ENCODE measurements at regions not wholly inside any gene's neighbourhood (a gene's known extent, or its start where the extent isn't known, plus 50 kb on each side); places are given as distances from the start of the nearest gene placed in this dataset.

DNA sequence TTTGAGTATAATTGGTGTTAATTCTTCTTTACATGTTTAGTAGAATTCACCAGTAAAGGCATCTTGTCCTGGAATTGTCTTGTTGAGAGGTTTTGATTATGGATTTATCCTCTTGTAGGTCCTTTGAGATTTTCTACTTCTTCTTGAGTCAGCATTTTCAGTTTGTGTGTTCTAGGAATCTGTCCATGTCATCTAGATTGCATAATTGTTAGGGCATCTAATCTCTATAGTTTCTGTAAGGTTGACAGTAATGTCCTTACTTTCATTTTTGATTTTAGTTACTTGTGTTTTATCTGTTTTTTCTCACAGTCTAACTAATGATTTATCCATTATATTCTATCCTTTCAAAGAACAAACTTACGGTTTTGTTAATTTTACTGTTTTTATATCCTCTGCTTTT lies 492.0 kb downstream of the FGF9 start:
- Histone ChIP-seq H3K4me3 (replicated peaks in 1 of 4; ENCODE audit: control extremely low read depth in 1 of 4, insufficient read depth in 1 of 4, low read depth in 3 of 4, low read length in 4 of 4) (no peak overlapping the region), H3K27ac (ENCODE audit: insufficient read depth, low read length) (no peak overlapping the region), H3K4me2 (ENCODE audit: extremely low read depth, insufficient read depth, low read length) (no peak overlapping the region), H3K36me3 (ENCODE audit: control insufficient read depth, insufficient read depth, low read length) (no peaks in the 10 kb centered on the region), H3K79me2 (ENCODE audit: control insufficient read depth, insufficient read depth, low read length) (no peaks in the 10 kb centered on the region), H3K4me1 (ENCODE audit: control insufficient read depth, extremely low read depth, insufficient read depth, low read length) (no peaks in the 10 kb centered on the region), H3K27me3 (ENCODE audit: control insufficient read depth, insufficient read depth, low read length) (no peaks in the 10 kb centered on the region), H3K9me3 (ENCODE audit: control insufficient read depth, insufficient read depth, low read depth, low read length) (no peaks in the 10 kb centered on the region), H4K20me1 (ENCODE audit: control insufficient read depth, extremely low read depth, insufficient read depth, low read length) (no peaks in the 10 kb centered on the region), H2AFZ (ENCODE audit: low read length) (no peak overlapping the region), H3K9ac (ENCODE audit: insufficient read depth, low read length) (no peak overlapping the region)
- peak in 1 of 2 donors; percentile 17 for DNase-seq (ENCODE audit: low read depth in 2 of 2)
- TF ChIP-seq, protein P1, sequence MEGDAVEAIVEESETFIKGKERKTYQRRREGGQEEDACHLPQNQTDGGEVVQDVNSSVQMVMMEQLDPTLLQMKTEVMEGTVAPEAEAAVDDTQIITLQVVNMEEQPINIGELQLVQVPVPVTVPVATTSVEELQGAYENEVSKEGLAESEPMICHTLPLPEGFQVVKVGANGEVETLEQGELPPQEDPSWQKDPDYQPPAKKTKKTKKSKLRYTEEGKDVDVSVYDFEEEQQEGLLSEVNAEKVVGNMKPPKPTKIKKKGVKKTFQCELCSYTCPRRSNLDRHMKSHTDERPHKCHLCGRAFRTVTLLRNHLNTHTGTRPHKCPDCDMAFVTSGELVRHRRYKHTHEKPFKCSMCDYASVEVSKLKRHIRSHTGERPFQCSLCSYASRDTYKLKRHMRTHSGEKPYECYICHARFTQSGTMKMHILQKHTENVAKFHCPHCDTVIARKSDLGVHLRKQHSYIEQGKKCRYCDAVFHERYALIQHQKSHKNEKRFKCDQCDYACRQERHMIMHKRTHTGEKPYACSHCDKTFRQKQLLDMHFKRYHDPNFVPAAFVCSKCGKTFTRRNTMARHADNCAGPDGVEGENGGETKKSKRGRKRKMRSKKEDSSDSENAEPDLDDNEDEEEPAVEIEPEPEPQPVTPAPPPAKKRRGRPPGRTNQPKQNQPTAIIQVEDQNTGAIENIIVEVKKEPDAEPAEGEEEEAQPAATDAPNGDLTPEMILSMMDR (conservative IDR thresholded peaks at IDR 0.05 in 1 of 2, IDR thresholded peaks at IDR 0.05 in 1 of 2; ENCODE audit: low read depth in 1 of 2, low read length in 2 of 2), result no peak
- TF ChIP-seq EZH2 (IDR thresholded peaks at IDR 0.05; ENCODE audit: low read length, missing control alignments), result no peak

DNA sequence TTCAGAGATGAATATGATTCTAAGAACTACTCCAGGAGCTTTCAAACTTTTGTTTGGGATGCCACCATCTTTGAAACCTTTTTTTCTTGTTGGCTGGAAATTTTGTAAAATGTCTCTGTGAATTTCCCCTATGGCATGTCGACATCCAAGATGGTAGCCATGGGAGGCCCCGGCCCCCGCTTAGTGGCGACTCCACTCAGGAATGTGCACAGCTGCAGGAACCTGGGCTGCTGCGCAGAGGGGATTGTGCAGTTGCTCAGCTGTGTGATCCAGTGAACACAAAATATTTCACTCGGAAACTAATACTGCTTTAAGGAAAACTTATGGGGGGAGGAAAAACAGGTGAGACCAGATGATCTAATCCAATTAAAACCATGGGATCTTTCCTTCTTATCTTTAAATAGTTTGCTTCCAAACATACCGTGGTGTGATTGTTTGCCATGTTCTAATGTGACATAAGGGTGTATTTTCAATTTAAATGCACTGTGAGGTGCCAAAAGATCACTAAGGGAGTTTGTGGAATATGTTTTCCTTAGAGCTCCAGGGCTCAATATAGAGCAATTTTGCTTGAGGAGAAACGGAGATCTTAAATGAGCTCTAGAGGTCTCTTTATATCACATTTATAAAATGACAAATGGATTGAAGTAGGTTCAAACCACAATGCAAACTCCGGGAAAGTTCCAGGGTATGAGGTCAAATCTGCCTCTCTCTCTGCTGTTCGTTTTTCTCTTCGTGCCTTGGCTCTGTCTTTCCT lies 497.7 kb downstream of the FGF9 start:
- Histone ChIP-seq H2AFZ (ENCODE audit: low read length) (no peak overlapping the region), H3K36me3 (ENCODE audit: control insufficient read depth, insufficient read depth, low read length) (no peaks in the 10 kb centered on the region), H3K27me3 (ENCODE audit: control insufficient read depth, insufficient read depth, low read length) (no peaks in the 10 kb centered on the region), H3K4me3 (replicated peaks in 1 of 4; ENCODE audit: control extremely low read depth in 1 of 4, insufficient read depth in 1 of 4, low read depth in 3 of 4, low read length in 4 of 4) (no peak overlapping the region), H4K20me1 (ENCODE audit: control insufficient read depth, extremely low read depth, insufficient read depth, low read length) (no peaks in the 10 kb centered on the region), H3K4me2 (ENCODE audit: extremely low read depth, insufficient read depth, low read length) (no peak overlapping the region), H3K9ac (ENCODE audit: insufficient read depth, low read length) (no peak overlapping the region), H3K79me2 (ENCODE audit: control insufficient read depth, insufficient read depth, low read length) (no peaks in the 10 kb centered on the region), H3K9me3 (ENCODE audit: control insufficient read depth, insufficient read depth, low read depth, low read length) (no peaks in the 10 kb centered on the region), H3K27ac (ENCODE audit: insufficient read depth, low read length) (no peak overlapping the region), H3K4me1 (ENCODE audit: control insufficient read depth, extremely low read depth, insufficient read depth, low read length) (peaks cover under 1% of the 10 kb centered on the region)
- peak in 1 of 2 donors; percentile 0 for DNase-seq (ENCODE audit: low read depth in 2 of 2)
- TF ChIP-seq EZH2 (IDR thresholded peaks at IDR 0.05; ENCODE audit: low read length, missing control alignments), result no peak
- TF ChIP-seq, protein P1 (conservative IDR thresholded peaks at IDR 0.05 in 1 of 2, IDR thresholded peaks at IDR 0.05 in 1 of 2; ENCODE audit: low read depth in 1 of 2, low read length in 2 of 2), result no peak

DNA sequence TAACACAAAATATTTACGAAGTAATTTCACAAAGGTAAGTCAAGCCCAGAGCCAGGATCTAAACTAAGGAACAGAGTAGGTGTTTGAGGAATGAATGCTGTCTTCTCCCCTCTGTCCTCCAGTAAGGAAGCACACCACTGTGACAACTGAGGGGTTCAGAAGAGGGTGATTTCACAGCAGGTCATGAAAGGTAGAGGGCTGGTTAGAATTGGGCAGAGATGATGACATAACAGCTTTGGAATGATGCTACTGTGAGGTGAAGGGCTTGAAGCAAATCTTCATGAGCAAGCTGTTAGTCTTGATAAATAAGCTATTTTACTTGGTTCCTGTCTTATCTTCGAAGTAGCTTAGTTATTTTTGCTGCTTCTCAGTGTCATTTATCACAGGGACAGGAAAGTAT lies 498.6 kb downstream of the FGF9 start:
- H3K27ac ChIP-seq (ENCODE audit: insufficient read depth, low read length), result no peak overlapping the region
- H3K27me3 ChIP-seq (ENCODE audit: control insufficient read depth, insufficient read depth, low read length), result no peaks in the 10 kb centered on the region
- no peaks in the 10 kb centered on the region for H3K9me3 ChIP-seq (ENCODE audit: control insufficient read depth, insufficient read depth, low read depth, low read length)
- no peaks in the 10 kb centered on the region for H3K36me3 ChIP-seq (ENCODE audit: control insufficient read depth, insufficient read depth, low read length)
- TF ChIP-seq, protein P1 (conservative IDR thresholded peaks at IDR 0.05 in 1 of 2, IDR thresholded peaks at IDR 0.05 in 1 of 2; ENCODE audit: low read depth in 1 of 2, low read length in 2 of 2), result no peak
- no peak for TF ChIP-seq EZH2 (IDR thresholded peaks at IDR 0.05; ENCODE audit: low read length, missing control alignments)
- no peak overlapping the region for H2AFZ ChIP-seq (ENCODE audit: low read length)
- H3K4me3 ChIP-seq (replicated peaks in 1 of 4; ENCODE audit: control extremely low read depth in 1 of 4, insufficient read depth in 1 of 4, low read depth in 3 of 4, low read length in 4 of 4), result no peak overlapping the region
- no peak for DNase-seq (ENCODE audit: low read depth in 2 of 2)
- H4K20me1 ChIP-seq (ENCODE audit: control insufficient read depth, extremely low read depth, insufficient read depth, low read length), result no peaks in the 10 kb centered on the region
- no peaks in the 10 kb centered on the region for H3K79me2 ChIP-seq (ENCODE audit: control insufficient read depth, insufficient read depth, low read length)
- no peak overlapping the region for H3K9ac ChIP-seq (ENCODE audit: insufficient read depth, low read length)
- peaks cover 2% of the 10 kb centered on the region for H3K4me1 ChIP-seq (ENCODE audit: control insufficient read depth, extremely low read depth, insufficient read depth, low read length)
- H3K4me2 ChIP-seq (ENCODE audit: extremely low read depth, insufficient read depth, low read length), result no peak overlapping the region
